H9 (cell line): ENCODE measurements at regions not wholly inside any gene's neighbourhood (a gene's known extent, or its start where the extent isn't known, plus 50 kb on each side); places are given as distances from the start of the nearest gene placed in this dataset.

Source experiments
- DNase-seq: peaks from one replicate; pipeline ENCODE4 v3.0.0-alpha.2; 2017
- H2AFZ ChIP-seq: one replicate; pipeline ENCODE4 v1.6.1; 2013; ENCODE audit warnings: mild to moderate bottlenecking, low read length, control low read depth, moderate library complexity
- H2AK5ac ChIP-seq: 2 replicates; pipeline ENCODE4 v1.6.1; 2013; ENCODE audit warnings: low read length, control low read depth, mixed read lengths; ENCODE audit not compliant: insufficient read length
- H2BK120ac ChIP-seq: one replicate; pipeline ENCODE4 v1.6.1; 2013; ENCODE audit warnings: low read depth, mild to moderate bottlenecking, low read length, control low read depth, inconsistent platforms; ENCODE audit not compliant: poor library complexity, severe bottlenecking
- H2BK12ac ChIP-seq: 2 replicates; pipeline ENCODE4 v1.6.1; 2013; ENCODE audit warnings: low read length, control low read depth, mixed read lengths, low read depth; ENCODE audit not compliant: insufficient read length
- H2BK15ac ChIP-seq: 2 replicates; pipeline ENCODE4 v1.6.1; 2013; ENCODE audit warnings: low read depth, low read length, control low read depth
- H2BK20ac ChIP-seq: one replicate; pipeline ENCODE4 v1.6.1; 2013; ENCODE audit warnings: low read depth, mild to moderate bottlenecking, low read length, control low read depth, inconsistent platforms; ENCODE audit not compliant: poor library complexity, severe bottlenecking
- H2BK5ac ChIP-seq: 2 replicates; pipeline ENCODE4 v1.6.1; 2013; ENCODE audit warnings: low read length, control low read depth, mixed read lengths; ENCODE audit not compliant: insufficient read length
- H3K14ac ChIP-seq: 2 replicates; pipeline ENCODE4 v1.6.1; 2013; ENCODE audit warnings: low read length, control low read depth; ENCODE audit not compliant: insufficient read depth
- H3K18ac ChIP-seq: 2 replicates; pipeline ENCODE4 v1.6.1; 2013; ENCODE audit warnings: low read depth, mild to moderate bottlenecking, mixed read lengths, low read length, control low read depth; ENCODE audit not compliant: insufficient read length
- H3K23ac ChIP-seq: 2 replicates; pipeline ENCODE4 v1.6.1; 2013; ENCODE audit warnings: low read length, control low read depth, mixed read lengths, low read depth; ENCODE audit not compliant: insufficient read length
- H3K23me2 ChIP-seq: 2 replicates; pipeline ENCODE4 v1.6.1; 2013; ENCODE audit warnings: low read depth, mild to moderate bottlenecking, mixed read lengths, low read length, control low read depth; ENCODE audit not compliant: insufficient read length, poor library complexity, severe bottlenecking
- H3K27ac ChIP-seq: 2 replicates; pipeline ENCODE4 v1.5.1; 2013; ENCODE audit warnings: low read length, control low read depth, mixed read lengths, low read depth; ENCODE audit not compliant: insufficient read length
- H3K27me3 ChIP-seq: 2 replicates; pipeline ENCODE4 v1.6.1; 2013; ENCODE audit warnings: low read length, control low read depth, inconsistent platforms; ENCODE audit not compliant: insufficient read depth
- H3K4ac ChIP-seq: 2 replicates; pipeline ENCODE4 v1.6.1; 2013; ENCODE audit warnings: low read depth, mild to moderate bottlenecking, control low read depth, inconsistent platforms, low read length, moderate library complexity
- H3K4me1 ChIP-seq: 2 replicates; pipeline ENCODE4 v1.6.1; 2013; ENCODE audit warnings: low read length, control low read depth, inconsistent platforms; ENCODE audit not compliant: insufficient read depth
- H3K4me2 ChIP-seq: 2 replicates; pipeline ENCODE4 v1.6.1; 2013; ENCODE audit warnings: low read length, control low read depth, mixed read lengths; ENCODE audit not compliant: insufficient read length, insufficient read depth
- H3K56ac ChIP-seq: 2 replicates; pipeline ENCODE4 v1.6.1; 2013; ENCODE audit warnings: low read depth, mild to moderate bottlenecking, mixed read lengths, low read length, control low read depth; ENCODE audit not compliant: insufficient read length
- H3K79me1 ChIP-seq: 2 replicates; pipeline ENCODE4 v1.6.1; 2013; ENCODE audit warnings: low read depth, mild to moderate bottlenecking, moderate library complexity, low read length, control low read depth, inconsistent platforms; ENCODE audit not compliant: insufficient read depth, poor library complexity, severe bottlenecking
- H3K79me2 ChIP-seq: 2 replicates; pipeline ENCODE4 v1.6.1; 2013; ENCODE audit warnings: low read length, control low read depth, inconsistent platforms; ENCODE audit not compliant: insufficient read depth
- H3K9ac ChIP-seq: 2 replicates; pipeline ENCODE4 v1.6.1; 2013; ENCODE audit warnings: low read length, control low read depth, mixed read lengths; ENCODE audit not compliant: insufficient read length; ENCODE audit errors: extremely low read depth
- H3K9me3 ChIP-seq: one replicate; pipeline ENCODE4 v1.6.1; 2013; ENCODE audit warnings: low read depth, low read length, inconsistent platforms; ENCODE audit not compliant: control insufficient read depth
- H3T11ph ChIP-seq: one replicate; pipeline ENCODE4 v1.6.1; 2013; ENCODE audit warnings: mild to moderate bottlenecking, low read length, control low read depth, inconsistent platforms
- H4K20me1 ChIP-seq: one replicate; pipeline ENCODE4 v1.6.1; 2013; ENCODE audit not compliant: control insufficient read depth, insufficient read length, insufficient read depth
- H4K5ac ChIP-seq: 2 replicates; pipeline ENCODE4 v1.6.1; 2013; ENCODE audit warnings: low read depth, mild to moderate bottlenecking, mixed read lengths, low read length, control low read depth; ENCODE audit not compliant: insufficient read length
- H4K8ac ChIP-seq: replicated peaks from 2 replicates; pipeline ENCODE4 v1.6.1; 2013; ENCODE audit warnings: low read length, control low read depth, mixed read lengths, low read depth; ENCODE audit not compliant: insufficient read length
- H4K91ac ChIP-seq: 2 replicates; pipeline ENCODE4 v1.6.1; 2013; ENCODE audit warnings: low read depth, mild to moderate bottlenecking, moderate library complexity, mixed read lengths, low read length, control low read depth; ENCODE audit not compliant: insufficient read length
- H3K27ac Mint-ChIP-seq, 3 experiments: 2 replicates in 2 of 3; 3 replicates in 1 of 3; pipeline ENCODE4 v1.8.0; 2020 to 2021; ENCODE audit warnings: mixed read lengths in 3 of 3, mild to moderate bottlenecking in 1 of 3, moderate library complexity in 1 of 3
- H3K27me3 Mint-ChIP-seq: 2 replicates; pipeline ENCODE4 v1.8.0; 2021; ENCODE audit warnings: low read depth, mild to moderate bottlenecking, moderate library complexity, mixed read lengths
- H3K36me3 Mint-ChIP-seq, 3 experiments: 2 replicates in 2 of 3; 3 replicates in 1 of 3; pipeline ENCODE4 v1.8.0; 2020 to 2021; ENCODE audit warnings: low read depth in 3 of 3, mixed read lengths in 3 of 3; ENCODE audit not compliant: insufficient read depth in 1 of 3
- H3K4me1 Mint-ChIP-seq, 2 experiments: 2 replicates each; pipeline ENCODE4 v1.8.0; 2020; ENCODE audit warnings: mixed read lengths in 2 of 2
- H3K4me3 Mint-ChIP-seq, 2 experiments: 2 replicates in 1 of 2; 3 replicates in 1 of 2; pipeline ENCODE4 v1.8.0; 2020 to 2021; ENCODE audit warnings: mild to moderate bottlenecking in 2 of 2, mixed read lengths in 2 of 2, moderate library complexity in 1 of 2
- H3K9me3 Mint-ChIP-seq, 2 experiments: 2 replicates in 1 of 2; 3 replicates in 1 of 2; pipeline ENCODE4 v1.8.0; 2020; ENCODE audit warnings: mild to moderate bottlenecking in 2 of 2, mixed read lengths in 2 of 2, moderate library complexity in 1 of 2
- CTCF ChIP-seq: fragments of 200-600 bp; sonication (generic); conservative IDR thresholded peaks from 3 replicates; pipeline ENCODE4 v1.8.0; 2021; ENCODE audit warnings: antibody characterized with exemption, mild to moderate bottlenecking
- WGBS: extraction: QIAGEN DNeasy Blood & Tissue Kit; methylation state at CpG from one replicate; pipeline ENCODE4 v1.1.7; 2013; ENCODE audit warnings: missing lambda C conversion rate, low lambda C conversion rate, mixed read lengths; ENCODE audit not compliant: insufficient read length; ENCODE audit errors: extremely low coverage; 5-methylcytosine and 5-hydroxymethylcytosine counted together

GRCh38 chr10:128302808-128303207 is 176.6 kb upstream of the MKI67 start:
- H3K27ac Mint-ChIP-seq = no peak overlapping the region
- Histone ChIP-seq H4K20me1 (no peaks in the 10 kb centered on the region), H3K27ac (no peak overlapping the region), H3K4me2 (no peak overlapping the region), H4K91ac (no peak overlapping the region), H4K8ac (no peak overlapping the region), H3T11ph (no peak overlapping the region), H4K5ac (no peak overlapping the region), H3K79me1 (no peaks in the 10 kb centered on the region), H2BK12ac (no peak overlapping the region), H3K79me2 (no peaks in the 10 kb centered on the region), H3K4me1 (no peaks in the 10 kb centered on the region), H3K23me2 (no peaks in the 10 kb centered on the region), H3K23ac (no peak overlapping the region), H3K4ac (no peak overlapping the region), H3K9ac (no peak overlapping the region), H3K27me3 (no peaks in the 10 kb centered on the region), H3K14ac (no peak overlapping the region), H2AK5ac (no peak overlapping the region), H3K56ac (no peak overlapping the region), H2BK20ac (no peak overlapping the region), H2BK120ac (no peak overlapping the region), H3K18ac (no peak overlapping the region), H2BK5ac (no peak overlapping the region), H2AFZ (no peak overlapping the region), H2BK15ac (no peak overlapping the region), H3K9me3 (peaks cover 5% of the 10 kb centered on the region)
- WGBS = no CpG with 5 or more reads among the region's 3 CpGs
- H3K36me3 Mint-ChIP-seq = peaks cover 6 to 25% (median 14%) of the 10 kb centered on the region in 3 experiments; a peak in 6 of 7 replicates
- DNase-seq = no peak
- H3K27me3 Mint-ChIP-seq = peaks cover 7% of the 10 kb centered on the region
- H3K9me3 Mint-ChIP-seq = peaks cover 24 to 33% of the 10 kb centered on the region in 2 experiments
- H3K4me1 Mint-ChIP-seq = peaks cover 0 to 5% of the 10 kb centered on the region in 2 experiments; a peak in 1 of 4 replicates
- TF ChIP-seq CTCF = no peak
- no peak overlapping the region for H3K4me3 Mint-ChIP-seq
